Loucy (cell line): ENCODE measurements at regions not wholly inside any gene's neighbourhood (a gene's known extent, or its start where the extent isn't known, plus 50 kb on each side); places are given as distances from the start of the nearest gene placed in this dataset.

Source experiments
- H2AFZ ChIP-seq: fragments of 200-600 bp; sonication (generic); 2 replicates; pipeline ENCODE4 v1.6.0; 2016; ENCODE audit warnings: antibody characterized with exemption, mild to moderate bottlenecking, low read length, moderate library complexity
- H3F3A ChIP-seq: fragments of 200-600 bp; 2 replicates; pipeline ENCODE4 v1.6.0; 2016; ENCODE audit warnings: antibody characterized with exemption, low read depth, mild to moderate bottlenecking
- H3K27me3 ChIP-seq: fragments of 200-600 bp; sonication (generic); 2 replicates; pipeline ENCODE4 v1.6.1; 2014; ENCODE audit warnings: low read length, mild to moderate bottlenecking; ENCODE audit not compliant: insufficient read depth, poor library complexity, severe bottlenecking
- H3K36me3 ChIP-seq: fragments of 200-600 bp; sonication (generic); 2 replicates; pipeline ENCODE4 v1.6.1; 2016; ENCODE audit warnings: low read length; ENCODE audit not compliant: insufficient read depth
- H3K4me1 ChIP-seq: fragments of 200-600 bp; sonication (generic); 2 replicates; pipeline ENCODE4 v1.5.1; 2014; ENCODE audit warnings: low read length, mild to moderate bottlenecking; ENCODE audit not compliant: insufficient read depth, poor library complexity, severe bottlenecking
- H3K4me2 ChIP-seq: fragments of 200-600 bp; sonication (generic); 2 replicates; pipeline ENCODE4 v1.6.0; 2014; ENCODE audit warnings: antibody characterized with exemption, low read length, low read depth, mild to moderate bottlenecking; ENCODE audit not compliant: poor library complexity, severe bottlenecking
- H3K4me3 ChIP-seq: fragments of 200-600 bp; sonication (generic); 2 replicates; pipeline ENCODE4 v1.5.1; 2014; ENCODE audit warnings: low read length, mild to moderate bottlenecking, mixed read lengths; ENCODE audit not compliant: poor library complexity, severe bottlenecking
- H3K79me2 ChIP-seq: fragments of 200-600 bp; sonication (generic); 2 replicates; pipeline ENCODE4 v1.6.1; 2014; ENCODE audit warnings: low read length; ENCODE audit not compliant: insufficient read depth
- H3K9ac ChIP-seq: fragments of 200-600 bp; sonication (generic); 2 replicates; pipeline ENCODE4 v1.6.0; 2014; ENCODE audit warnings: mild to moderate bottlenecking, low read depth, low read length, moderate library complexity; ENCODE audit not compliant: poor library complexity, severe bottlenecking
- H3K9me2 ChIP-seq: fragments of 200-600 bp; sonication (generic); replicated peaks from 2 replicates; pipeline ENCODE4 v1.6.1; 2016; ENCODE audit warnings: low read depth, low read length, mixed read lengths
- H3K9me3 ChIP-seq: fragments of 200-600 bp; sonication (generic); 2 replicates; pipeline ENCODE4 v1.6.1; 2014; ENCODE audit warnings: mild to moderate bottlenecking, antibody characterized with exemption, low read length, low read depth; ENCODE audit not compliant: insufficient read depth
- H4K20me1 ChIP-seq: fragments of 200-600 bp; sonication (generic); 2 replicates; pipeline ENCODE4 v1.6.0; 2014; ENCODE audit warnings: antibody characterized with exemption, low read length, mild to moderate bottlenecking; ENCODE audit not compliant: insufficient read depth, poor library complexity, severe bottlenecking
- CTCF ChIP-seq: fragments of 200-600 bp; sonication (generic); conservative IDR thresholded peaks from 2 replicates; pipeline ENCODE4 v1.5.1; 2014; ENCODE audit warnings: mild to moderate bottlenecking, antibody characterized with exemption, low read length
- EZH2phosphoT487 ChIP-seq: fragments of 200-600 bp; IDR thresholded peaks from 2 replicates; pipeline ENCODE4 v1.6.1; 2018; ENCODE audit warnings: antibody characterized with exemption, mild to moderate bottlenecking, moderate library complexity, borderline replicate concordance

GRCh38 chr6:85245004-85245403, 204.9 kb upstream of the NT5E start:
- Histone ChIP-seq H3K9me2 (no peaks in the 10 kb centered on the region), H3K4me3 (no peak overlapping the region), H2AFZ (no peak overlapping the region), H4K20me1 (no peaks in the 10 kb centered on the region), H3K9me3 (no peaks in the 10 kb centered on the region), H3K4me1 (no peaks in the 10 kb centered on the region), H3F3A (no peaks in the 10 kb centered on the region), H3K27me3 (no peaks in the 10 kb centered on the region), H3K4me2 (no peak overlapping the region), H3K36me3 (no peaks in the 10 kb centered on the region), H3K9ac (no peak overlapping the region), H3K79me2 (no peaks in the 10 kb centered on the region)
- no peak for TF ChIP-seq EZH2phosphoT487
- no peak for TF ChIP-seq CTCF

GRCh38 chr6:85241498-85242052, 208.3 kb upstream of the NT5E start:
- no peaks in the 10 kb centered on the region for H3K79me2 ChIP-seq
- no peak overlapping the region for H2AFZ ChIP-seq
- H3K4me2 ChIP-seq: no peak overlapping the region
- H3K9ac ChIP-seq: no peak overlapping the region
- no peaks in the 10 kb centered on the region for H3K4me1 ChIP-seq
- no peak for TF ChIP-seq EZH2phosphoT487
- TF ChIP-seq CTCF: no peak
- no peaks in the 10 kb centered on the region for H3F3A ChIP-seq
- no peak overlapping the region for H3K4me3 ChIP-seq
- H4K20me1 ChIP-seq: no peaks in the 10 kb centered on the region
- H3K27me3 ChIP-seq: no peaks in the 10 kb centered on the region
- no peaks in the 10 kb centered on the region for H3K36me3 ChIP-seq
- H3K9me3 ChIP-seq: no peaks in the 10 kb centered on the region
- no peaks in the 10 kb centered on the region for H3K9me2 ChIP-seq

- Histone ChIP-seq H2AFZ (no peak overlapping the region), H3K9me3 (no peaks in the 10 kb centered on the region), H3K27me3 (no peaks in the 10 kb centered on the region), H3K9ac (no peak overlapping the region), H3K4me1 (no peaks in the 10 kb centered on the region), H4K20me1 (no peaks in the 10 kb centered on the region), H3K9me2 (no peaks in the 10 kb centered on the region), H3K36me3 (no peaks in the 10 kb centered on the region), H3K4me3 (no peak overlapping the region), H3K4me2 (no peak overlapping the region), H3F3A (no peaks in the 10 kb centered on the region), H3K79me2 (no peaks in the 10 kb centered on the region)
- TF ChIP-seq CTCF (no peak), EZH2phosphoT487 (no peak)
These were observed 209.0 kb upstream of the NT5E start for GRCh38 chr6:85240787-85241385.
